ENCODE measurements at regions not wholly inside any gene's neighbourhood (a gene's known extent, or its start where the extent isn't known, plus 50 kb on each side); places are given as distances from the start of the nearest gene placed in this dataset.

GRCh38 chr14:105848570-105848969, 322.2 kb downstream of the TMEM121 start:
- no peak for TF ChIP-seq CTCF (conservative IDR thresholded peaks at IDR 0.05)
- no peak overlapping the region for H3K27ac ChIP-seq

- H3K27ac ChIP-seq, result no peak overlapping the region
- TF ChIP-seq CTCF (conservative IDR thresholded peaks at IDR 0.05), result no peak
These were observed 323.7 kb downstream of the TMEM121 start for GRCh38 chr14:105849933-105850626.

DNA sequence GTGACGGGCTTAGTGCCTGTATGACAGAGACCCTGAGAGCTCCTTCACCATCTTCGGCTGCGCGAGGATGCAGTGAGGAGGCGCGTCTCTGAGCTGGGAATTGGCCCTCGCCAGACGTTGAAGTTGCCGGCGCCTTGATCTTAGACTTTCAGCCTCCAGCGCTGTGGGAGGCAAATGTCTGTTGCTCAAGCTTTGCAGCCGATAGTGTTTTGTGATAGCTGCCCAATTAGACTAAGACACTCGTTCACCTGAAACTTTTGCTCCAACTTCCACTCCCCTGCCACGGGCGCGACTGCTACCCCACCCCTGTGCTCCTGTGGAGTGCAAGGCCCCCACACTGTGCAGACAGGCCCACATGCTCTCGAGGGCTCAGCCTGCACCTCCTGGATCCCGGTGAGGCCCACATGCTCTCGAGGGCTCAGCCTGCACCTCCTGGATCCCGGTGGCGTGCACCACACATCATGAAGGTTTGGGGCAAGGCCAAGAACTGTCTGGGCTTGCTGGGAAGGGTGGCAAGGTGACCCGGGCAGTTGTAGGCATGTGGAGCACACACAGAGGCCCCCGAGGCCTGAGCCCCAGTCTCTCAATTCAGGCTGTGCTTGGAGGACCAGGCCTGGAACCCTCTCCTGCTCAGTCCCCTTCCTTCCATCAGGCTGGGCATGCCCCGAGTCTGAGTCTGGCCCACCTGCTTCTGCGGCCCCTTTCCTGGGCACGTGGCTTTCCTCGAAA, 324.6 kb downstream of the TMEM121 start:
- no peak overlapping the region for H3K27ac ChIP-seq
- no peak for TF ChIP-seq CTCF (conservative IDR thresholded peaks at IDR 0.05)

GRCh38 chr14:105851716-105852377, 325.5 kb downstream of the TMEM121 start:
- no peak overlapping the region for H3K27ac ChIP-seq
- TF ChIP-seq CTCF (conservative IDR thresholded peaks at IDR 0.05), result no peak

DNA sequence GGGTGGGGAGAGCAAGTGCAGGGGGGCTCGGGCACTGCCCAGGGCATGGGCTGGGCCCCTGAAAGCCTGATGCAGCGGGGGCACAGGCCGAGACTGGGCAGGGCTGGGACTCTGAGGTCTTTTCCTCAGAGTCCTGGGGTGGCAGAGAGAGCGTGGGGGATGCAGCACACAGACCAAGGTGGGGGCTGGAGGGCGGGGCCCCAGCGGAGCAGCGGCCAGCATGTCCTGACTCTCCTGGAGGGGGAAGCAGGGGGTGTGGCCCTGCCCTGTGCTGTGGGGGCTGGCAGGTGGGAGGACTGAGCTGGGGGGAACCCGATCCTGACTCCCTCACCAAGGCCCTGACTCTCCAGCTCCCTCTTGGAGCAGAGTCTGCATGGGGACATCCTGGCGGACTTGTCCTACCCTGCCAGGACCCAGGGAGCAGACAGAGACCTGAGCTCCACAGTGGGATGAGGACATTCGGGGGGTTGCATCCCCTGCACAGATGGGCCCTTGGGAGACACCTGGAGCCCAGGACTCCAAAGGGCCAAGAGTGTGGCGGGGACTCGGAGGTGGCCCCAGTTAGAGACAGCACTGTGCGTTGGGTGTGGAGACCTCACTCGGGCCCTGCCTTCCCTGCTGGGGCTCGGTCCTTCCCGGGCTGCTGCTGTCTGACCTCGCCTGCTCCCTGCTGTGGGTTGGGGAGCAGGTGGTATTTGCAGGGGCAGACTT, 326.1 kb downstream of the TMEM121 start:
- H3K27ac ChIP-seq, result no peak overlapping the region
- no peak for TF ChIP-seq CTCF (conservative IDR thresholded peaks at IDR 0.05)

GRCh38 chr14:105853089-105853906, 326.9 kb downstream of the TMEM121 start:
- TF ChIP-seq CTCF (conservative IDR thresholded peaks at IDR 0.05), result no peak
- no peak overlapping the region for H3K27ac ChIP-seq

Data from VCaP (cell line).